NOMO-1 (cell line): ENCODE measurements at regions not wholly inside any gene's neighbourhood (a gene's known extent, or its start where the extent isn't known, plus 50 kb on each side); places are given as distances from the start of the nearest gene placed in this dataset.

Source experiments
- DNase-seq, 2 experiments: peaks; one replicate each; lab custom pipeline; 2025; ENCODE audit not compliant: unreplicated experiment in 2 of 2; lab: John Stamatoyannopoulos, UW

DNA sequence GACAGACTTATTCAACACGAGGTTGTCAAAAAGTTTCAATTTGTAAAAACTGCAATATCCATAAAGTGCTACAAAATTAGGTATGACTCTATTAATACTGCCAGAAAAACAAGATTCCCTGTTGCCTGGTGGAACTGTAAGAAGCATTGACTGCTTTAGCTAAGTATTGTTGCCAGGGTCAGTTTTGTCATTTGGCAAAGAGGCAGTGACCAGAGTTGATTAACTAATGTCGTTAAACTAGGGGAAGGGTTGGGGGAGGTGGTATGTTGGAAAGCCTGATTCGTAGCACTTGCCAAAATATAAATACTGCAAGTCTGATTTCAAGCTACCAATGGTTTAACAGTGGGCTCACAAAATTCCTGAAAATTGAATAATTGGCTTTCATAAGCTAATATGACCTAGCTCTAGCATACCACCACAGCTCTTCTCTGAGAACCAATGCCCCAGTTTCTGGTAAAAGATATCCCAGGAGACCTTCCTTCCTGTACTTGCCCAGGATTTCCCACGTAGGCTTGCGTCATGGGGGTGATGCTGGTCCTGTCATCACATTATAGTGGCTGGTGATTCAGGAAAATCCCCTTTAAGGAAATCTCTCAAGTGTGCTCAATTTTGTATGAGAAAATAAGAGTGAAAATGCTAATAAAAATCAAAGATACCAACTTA lies 266.4 kb upstream of the TBC1D5 start:
- no peak for DNase-seq

DNA sequence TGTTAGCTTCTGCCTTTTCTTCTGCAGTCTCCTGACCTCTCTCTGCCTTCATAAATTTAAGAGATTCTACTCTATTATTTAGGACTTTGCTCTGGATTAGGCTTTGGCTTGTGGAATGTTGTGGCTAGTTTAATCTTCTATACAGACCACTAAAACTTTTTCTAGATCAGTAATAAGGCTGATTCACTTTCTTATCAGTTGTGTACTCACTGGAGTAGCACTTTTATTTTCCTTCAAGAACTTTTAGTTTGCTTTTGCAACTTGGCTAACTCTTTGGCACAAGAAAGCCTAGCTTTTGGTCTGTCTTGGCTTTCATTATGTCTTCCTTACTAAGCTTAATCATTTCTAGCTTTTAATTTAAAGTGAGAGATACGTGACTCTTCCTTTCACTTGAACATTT lies 265.5 kb upstream of the TBC1D5 start:
- no peak for DNase-seq

DNA sequence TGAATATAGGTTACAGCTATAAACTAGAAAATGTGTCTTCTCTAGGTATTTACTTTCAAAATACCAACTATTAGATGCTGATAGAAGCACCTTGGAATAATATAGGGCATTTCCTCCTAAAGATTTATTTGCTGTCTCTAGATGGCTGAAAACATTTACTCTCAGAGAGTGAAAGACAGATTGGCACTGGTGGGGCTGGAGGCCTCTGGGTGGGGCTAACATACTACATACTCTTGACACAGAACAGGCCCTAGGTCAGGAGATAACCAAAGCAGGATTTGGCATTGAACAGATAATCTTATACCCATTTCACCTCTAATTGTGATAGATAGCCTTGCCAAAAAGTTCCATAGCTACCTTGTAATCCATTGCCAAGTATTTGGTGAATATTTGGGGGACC lies 253.3 kb upstream of the TBC1D5 start:
- DNase-seq: no peak

- DNase-seq: no peak
These were observed 251.7 kb upstream of the TBC1D5 start for GRCh38 chr3:17994167-17994566.

GRCh38 chr3:17990390-17990789 lies 248.0 kb upstream of the TBC1D5 start:
- no peak for DNase-seq

DNA sequence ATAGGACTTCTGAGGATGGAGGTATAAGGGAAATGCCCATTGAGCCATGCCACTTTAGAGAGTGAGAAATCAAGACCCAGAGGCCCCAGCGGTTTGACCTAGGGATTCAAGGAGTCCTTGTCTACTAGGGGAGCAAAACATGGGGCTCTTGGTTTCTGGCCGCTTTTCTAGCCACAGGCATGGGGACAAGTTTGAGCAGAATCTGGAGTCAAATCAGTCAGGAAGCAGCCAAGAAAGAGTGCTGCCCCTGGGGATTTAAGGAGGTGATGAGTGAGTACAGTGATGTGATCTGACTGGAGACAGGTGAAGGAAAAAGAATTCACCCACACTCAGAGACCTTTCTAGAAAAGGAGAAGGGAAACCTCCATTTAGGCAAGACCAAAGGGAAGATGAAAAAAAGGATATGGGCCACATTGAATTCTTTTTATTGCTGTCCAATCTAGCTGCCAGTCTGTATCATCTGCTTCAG lies 244.0 kb upstream of the TBC1D5 start:
- peak; percentile 22 to 28 for DNase-seq

DNA sequence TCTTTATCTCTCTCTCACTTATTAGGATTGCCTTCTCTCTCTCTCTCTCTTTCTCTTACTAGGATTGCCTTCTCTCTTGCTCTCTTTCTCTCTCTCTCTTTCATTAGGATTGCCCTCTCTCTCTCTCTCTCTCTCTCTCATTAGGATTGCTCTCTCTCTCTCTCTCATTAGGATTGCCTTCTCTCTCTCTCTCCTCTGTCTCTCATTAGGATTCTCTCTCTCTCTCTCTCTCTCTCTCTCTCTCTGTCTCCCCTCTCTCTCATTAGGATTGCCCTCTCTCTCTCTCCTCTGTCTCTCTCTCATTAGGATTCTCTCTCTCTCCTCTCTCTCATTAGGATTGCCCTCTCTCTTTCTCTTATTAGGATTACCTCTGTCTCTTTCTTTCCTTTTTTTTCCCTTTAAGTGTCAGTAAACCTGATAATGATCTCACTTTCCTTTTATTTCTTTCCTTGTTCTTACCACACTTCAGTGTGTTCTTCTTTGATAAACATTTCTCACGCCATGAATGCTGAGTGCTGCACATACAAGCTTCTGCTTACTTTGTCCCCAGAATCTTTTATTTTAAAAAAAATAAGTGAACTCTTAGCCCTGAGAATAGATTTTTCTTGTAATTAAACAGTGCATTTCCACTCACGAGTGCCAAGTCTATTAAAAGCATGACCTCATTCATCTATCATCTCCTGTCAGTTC lies 243.4 kb upstream of the TBC1D5 start:
- no peak for DNase-seq

DNA sequence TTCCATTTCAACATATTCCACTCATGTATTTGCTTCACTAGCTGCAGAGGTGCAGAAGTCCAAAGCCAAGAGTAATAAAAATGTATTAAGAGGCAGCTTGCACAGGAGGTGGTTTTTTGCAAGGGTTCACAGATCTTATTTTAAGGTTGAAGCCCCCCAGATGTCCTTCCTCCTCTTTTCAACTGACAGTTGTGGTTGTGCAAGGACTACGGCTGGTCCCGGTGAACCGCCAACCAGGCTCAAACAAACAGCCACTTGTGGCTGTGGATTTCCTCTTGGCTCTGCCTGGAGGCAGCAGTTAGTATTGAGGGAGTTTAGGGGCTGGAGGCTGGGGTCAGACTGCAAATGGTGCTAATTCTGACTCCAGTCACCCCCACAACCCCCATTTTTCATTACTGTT lies 240.7 kb upstream of the TBC1D5 start:
- DNase-seq: peak; percentile 95 to 97

DNA sequence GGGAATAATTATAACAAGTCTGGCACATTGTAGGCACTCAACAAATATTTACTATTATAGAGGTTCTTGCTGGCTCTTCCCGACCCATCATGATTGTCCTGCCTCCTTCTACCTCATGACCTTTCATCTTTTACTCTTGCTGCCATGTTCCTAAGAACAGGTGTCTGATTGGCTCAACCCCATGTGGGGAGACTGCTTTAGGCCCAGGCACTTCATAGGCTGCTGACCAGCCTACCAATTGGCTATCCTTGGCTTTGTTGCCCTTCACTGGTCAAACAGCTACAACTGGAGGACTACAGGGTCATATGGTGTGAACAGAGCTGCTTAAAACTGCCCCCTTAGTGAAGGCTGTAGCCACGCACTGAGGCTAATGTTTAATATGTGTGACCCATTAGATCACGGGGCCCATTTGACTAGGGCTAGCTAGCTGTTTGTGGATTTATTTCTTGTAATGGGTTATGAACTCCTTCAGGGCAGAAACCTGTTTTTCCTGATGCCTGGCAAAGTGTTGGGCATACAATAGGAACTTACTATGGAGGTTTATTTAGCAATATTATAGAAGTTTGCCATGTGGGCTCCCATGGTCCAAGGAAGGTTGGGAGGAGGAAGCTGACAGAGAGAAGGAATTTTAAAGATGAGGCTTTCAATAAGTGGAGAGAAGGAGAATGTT lies 239.9 kb upstream of the TBC1D5 start:
- DNase-seq: no peak

DNA sequence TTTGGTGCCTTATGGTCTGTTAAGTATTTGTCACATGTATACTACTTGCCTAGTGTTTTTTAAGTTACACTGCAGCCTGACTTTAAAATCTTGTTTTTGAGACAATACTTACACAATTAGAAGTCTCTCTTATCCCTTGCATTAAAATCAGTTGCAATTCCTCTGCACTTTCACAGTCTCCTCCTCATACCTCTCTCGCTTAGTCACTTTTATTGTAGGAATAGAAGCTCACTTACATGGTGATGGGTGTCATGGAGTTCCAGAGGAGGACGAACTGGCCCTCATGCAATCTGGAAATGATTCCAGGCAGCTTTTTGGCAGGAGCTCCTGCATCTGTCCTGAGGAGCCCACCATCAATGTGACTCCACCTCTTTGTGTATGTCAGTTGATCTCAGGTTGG lies 238.4 kb upstream of the TBC1D5 start:
- no peak for DNase-seq

DNA sequence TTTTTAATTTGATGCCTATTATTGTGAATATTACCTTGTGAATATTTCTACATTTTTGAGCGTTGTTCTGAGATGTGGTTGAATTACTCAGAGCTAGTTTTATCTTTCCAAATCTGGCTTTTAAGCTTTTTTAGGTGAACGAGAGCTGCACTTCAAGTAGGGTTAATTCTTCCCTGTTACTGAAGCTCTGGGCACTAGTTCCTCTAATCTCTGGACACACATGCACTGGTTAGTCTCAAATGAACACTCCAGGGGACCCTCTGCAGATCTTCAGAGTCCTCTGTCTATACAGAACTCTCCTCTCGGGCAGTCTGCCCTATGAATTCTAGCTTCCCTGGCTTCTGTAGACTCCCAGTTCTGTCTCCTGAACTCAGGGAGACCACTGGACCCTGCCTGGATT lies 237.5 kb upstream of the TBC1D5 start:
- DNase-seq: peak in 1 of 2 experiments; percentile 26

GRCh38 chr3:17979252-17979651 lies 236.8 kb upstream of the TBC1D5 start:
- DNase-seq: peak; percentile 24 to 60

- DNase-seq: no peak
These were observed 231.9 kb upstream of the TBC1D5 start for GRCh38 chr3:17974206-17974841.

DNA sequence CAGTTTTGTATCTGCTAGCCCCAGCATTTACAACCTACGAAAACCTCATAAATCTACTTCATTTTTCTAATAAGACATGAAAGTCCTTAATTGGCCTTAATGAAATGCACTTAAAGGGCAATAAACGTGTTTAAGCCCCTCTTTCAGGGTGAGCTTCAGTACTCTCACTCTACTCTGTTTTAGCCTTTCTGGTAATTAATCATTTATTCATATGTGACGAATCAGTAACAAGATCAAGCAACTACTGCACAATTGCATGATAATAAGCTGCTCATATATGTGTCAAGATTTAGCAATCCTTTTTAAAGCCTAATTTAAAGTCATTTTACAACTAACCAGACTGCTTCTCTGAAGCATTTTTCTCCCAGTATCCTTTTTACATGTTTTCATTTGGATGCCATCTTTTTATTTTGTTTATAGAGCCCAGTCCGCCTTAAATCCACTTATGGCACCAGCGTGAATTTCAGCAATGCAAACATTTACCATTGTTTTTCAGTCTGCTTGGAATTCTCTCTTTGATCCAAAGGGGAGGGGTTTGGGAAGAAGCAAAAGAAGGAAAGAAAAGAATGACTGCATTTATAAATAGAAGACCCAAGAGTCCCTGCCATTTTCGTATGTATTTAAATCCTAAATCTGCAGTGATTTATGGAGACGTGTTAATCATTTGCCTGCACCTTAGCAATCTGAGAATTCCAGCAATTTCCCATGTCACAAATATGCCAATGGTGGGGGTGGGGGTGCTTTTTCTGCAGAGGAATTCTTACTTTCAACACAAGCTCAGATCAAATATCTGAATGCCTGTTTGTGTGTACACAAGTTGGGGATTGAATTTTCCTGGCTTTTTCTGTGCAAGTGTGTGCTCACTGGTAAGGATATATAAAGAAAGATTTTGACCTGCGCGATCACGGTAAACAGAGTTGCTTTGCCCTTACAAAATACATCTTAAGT lies 230.8 kb upstream of the TBC1D5 start:
- DNase-seq: no peak

DNA sequence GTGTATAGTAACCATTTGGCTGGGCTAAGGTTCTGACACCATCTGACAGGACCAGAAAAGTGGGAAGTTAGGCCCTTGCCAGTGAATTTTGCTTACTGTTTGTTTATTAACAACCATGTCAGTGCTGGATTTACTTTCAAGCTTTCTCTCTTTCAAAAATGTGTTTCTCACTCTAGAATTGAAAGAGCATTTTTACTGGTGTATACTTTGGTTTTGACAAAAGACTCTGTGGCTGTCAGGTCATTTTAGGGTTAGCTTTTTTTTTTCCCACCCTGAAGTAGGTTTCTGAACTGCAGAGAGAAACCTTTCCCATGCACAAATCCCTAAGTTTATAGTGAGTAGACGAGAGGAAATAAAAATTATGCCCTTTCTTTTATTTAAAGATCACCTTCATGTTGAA lies 230.0 kb upstream of the TBC1D5 start:
- no peak for DNase-seq

DNA sequence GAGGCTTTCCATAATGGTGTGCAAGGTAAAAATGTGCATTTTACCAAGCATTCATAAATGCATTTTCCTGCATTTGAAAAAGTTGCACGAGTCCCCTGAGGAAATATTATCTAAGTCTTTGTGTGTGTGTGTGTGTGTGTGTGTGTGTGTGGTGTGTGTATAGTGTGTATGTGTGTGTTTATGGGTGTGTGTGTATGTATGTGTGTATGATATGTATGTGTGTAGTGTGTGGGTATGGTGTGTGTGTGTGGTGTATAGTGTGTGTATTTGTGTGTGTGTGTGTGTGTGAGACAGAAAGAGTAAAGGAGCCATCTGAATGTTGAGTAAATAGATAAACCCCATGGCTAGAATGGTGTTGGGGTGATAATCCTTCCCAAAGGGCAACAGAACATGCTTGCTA lies 229.6 kb upstream of the TBC1D5 start:
- no peak for DNase-seq

- DNase-seq: no peak
These were observed 227.6 kb upstream of the TBC1D5 start for GRCh38 chr3:17969985-17970568.

GRCh38 chr3:17969244-17969643 lies 226.8 kb upstream of the TBC1D5 start:
- no peak for DNase-seq

DNA sequence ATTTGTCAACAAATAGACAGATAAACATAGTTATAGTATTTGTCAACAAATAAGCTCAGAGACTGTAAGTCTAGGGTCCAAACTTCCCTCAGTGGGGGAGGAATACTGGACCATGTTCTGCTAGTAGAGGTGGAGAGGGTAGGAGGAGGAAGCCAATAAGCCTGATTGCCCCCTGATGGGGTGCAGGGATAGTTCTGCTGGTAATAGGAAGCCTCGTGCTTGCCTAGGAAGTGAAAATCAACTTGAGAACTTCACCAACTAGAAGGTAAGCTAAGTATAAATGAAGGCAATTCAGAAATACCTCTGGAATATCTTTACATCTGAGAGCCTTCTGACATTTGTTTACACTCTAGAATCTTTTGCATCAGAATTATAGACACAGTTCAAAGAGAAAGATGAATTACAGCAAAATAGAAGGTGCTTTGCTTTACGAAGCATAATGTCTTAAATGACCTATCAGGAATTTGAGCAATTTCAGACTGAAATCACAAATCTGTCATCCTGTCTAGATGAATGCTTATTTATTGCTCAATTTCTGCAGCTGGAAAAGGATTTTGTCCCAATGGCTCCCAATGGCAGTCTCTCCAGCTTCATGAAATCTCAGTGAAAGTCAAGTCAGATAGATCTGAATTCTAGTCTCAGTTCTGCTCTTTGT lies 225.6 kb upstream of the TBC1D5 start:
- no peak for DNase-seq

- DNase-seq: no peak
These were observed 224.7 kb upstream of the TBC1D5 start for GRCh38 chr3:17967111-17967510.
